ENCODE measurements at regions not wholly inside any gene's neighbourhood (a gene's known extent, or its start where the extent isn't known, plus 50 kb on each side); places are given as distances from the start of the nearest gene placed in this dataset.

DNA sequence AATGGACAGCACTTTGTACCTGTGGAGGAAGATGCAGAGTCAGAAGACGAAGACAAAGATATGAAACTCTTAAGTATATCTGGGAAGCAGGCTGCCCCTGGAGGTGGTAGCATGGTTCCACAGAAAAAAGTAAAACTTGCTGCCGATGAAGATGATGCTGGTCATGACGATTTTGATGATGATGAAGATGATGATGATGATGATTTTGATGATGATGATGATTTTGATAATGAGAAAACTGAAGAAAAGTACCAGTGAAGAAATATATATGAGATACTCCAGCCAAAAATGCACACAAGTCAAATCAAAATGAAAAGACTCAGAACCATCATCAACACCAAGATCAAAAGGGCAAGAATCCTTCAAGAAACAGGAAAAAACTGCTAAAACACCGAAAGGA is 268.5 kb upstream of the EEF2KMT start:
- TF ChIP-seq, protein P1, sequence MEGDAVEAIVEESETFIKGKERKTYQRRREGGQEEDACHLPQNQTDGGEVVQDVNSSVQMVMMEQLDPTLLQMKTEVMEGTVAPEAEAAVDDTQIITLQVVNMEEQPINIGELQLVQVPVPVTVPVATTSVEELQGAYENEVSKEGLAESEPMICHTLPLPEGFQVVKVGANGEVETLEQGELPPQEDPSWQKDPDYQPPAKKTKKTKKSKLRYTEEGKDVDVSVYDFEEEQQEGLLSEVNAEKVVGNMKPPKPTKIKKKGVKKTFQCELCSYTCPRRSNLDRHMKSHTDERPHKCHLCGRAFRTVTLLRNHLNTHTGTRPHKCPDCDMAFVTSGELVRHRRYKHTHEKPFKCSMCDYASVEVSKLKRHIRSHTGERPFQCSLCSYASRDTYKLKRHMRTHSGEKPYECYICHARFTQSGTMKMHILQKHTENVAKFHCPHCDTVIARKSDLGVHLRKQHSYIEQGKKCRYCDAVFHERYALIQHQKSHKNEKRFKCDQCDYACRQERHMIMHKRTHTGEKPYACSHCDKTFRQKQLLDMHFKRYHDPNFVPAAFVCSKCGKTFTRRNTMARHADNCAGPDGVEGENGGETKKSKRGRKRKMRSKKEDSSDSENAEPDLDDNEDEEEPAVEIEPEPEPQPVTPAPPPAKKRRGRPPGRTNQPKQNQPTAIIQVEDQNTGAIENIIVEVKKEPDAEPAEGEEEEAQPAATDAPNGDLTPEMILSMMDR (IDR thresholded peaks at IDR 0.05), result no peak
- TF ChIP-seq POLR2A (IDR thresholded peaks at IDR 0.05) (no peak), POLR2AphosphoS5 (IDR thresholded peaks at IDR 0.05) (no peak)
